Activated CD4-positive, alpha-beta T cell treated with anti-CD3 and anti-CD28 coated beads for 4 hours (primary cell): ENCODE measurements at regions not wholly inside any gene's neighbourhood (a gene's known extent, or its start where the extent isn't known, plus 50 kb on each side); places are given as distances from the start of the nearest gene placed in this dataset.
"Not testable (repeated sequence)": the region's sequence is repeated elsewhere in the genome, so short reads cannot be mapped to it uniquely, and the experiment has no call there.

Experiments used
- DNase-seq, 2 donors: peaks; one replicate each; pipeline ENCODE4 v3.0.0-alpha.2; 2020

- no peak for DNase-seq
These were observed 622.3 kb downstream of the MTRR start for GRCh38 chr5:8491254-8491653.

GRCh38 chr5:8493176-8493575 lies 624.2 kb downstream of the MTRR start:
- no peak for DNase-seq

GRCh38 chr5:8500426-8500825 lies 631.5 kb downstream of the MTRR start:
- no peak for DNase-seq

GRCh38 chr5:8505196-8505595 lies 636.2 kb downstream of the MTRR start:
- no peak for DNase-seq

DNA sequence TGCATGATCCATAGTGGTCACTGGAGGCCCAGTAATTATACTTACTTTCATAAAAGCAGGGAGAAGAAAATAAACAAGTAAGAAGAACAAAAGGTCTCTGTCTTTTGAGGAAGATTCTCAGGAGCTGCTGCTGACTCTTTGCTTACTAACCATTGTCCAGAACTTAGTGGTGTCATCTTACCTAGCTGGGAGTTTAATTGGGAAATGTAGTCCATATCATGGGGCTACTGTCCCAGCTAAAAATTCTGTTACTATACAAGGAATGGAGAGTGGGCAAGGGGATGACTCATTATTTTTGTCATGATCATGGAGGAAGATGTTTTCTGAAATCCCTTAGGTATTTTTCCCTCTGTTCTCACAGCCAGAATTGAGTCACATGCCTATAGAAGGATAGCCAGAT lies 639.3 kb downstream of the MTRR start:
- no peak for DNase-seq

GRCh38 chr5:8516356-8516755 lies 647.4 kb downstream of the MTRR start:
- no peak for DNase-seq

DNA sequence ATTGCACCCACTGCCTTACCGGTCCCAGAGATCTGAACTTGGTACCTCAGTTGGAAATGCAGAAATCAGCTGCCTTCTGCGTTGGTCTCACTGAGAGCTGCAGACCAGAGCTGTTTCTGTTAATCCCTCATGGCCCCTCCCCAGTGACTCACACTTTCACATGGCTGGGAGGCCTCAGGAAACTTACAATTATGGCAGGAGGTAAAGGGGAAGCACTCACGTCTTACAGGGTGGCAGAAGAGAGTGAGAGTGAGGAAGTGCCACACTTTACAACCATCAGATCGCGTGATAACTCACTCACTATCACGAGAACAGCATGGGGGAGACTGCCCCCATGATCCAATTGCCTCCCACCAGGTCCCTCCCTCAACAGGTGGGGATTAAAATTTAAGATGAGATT lies 648.5 kb downstream of the MTRR start:
- DNase-seq = no peak

DNA sequence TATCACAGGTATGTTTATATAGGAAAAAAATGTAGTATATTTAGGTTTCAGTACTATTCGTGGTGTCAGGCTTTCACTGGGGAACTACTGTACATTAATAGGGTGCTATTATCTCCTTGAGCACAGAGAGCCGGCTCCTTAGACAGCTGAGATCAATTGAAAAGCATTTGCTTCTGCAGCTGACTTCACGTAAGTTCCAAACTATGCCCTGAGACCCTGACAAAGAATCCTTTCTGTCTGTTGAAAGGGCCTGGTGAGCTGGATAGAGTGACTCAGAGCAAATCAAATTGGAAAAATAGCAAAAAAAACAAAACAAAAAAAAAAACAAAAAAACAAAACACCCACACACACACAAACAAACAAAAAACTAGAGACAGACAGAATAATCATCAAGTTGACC lies 652.0 kb downstream of the MTRR start:
- DNase-seq = no peak

GRCh38 chr5:8521991-8522390 lies 653.0 kb downstream of the MTRR start:
- DNase-seq = no peak

GRCh38 chr5:8522646-8523045 lies 653.7 kb downstream of the MTRR start:
- DNase-seq = no peak

DNA sequence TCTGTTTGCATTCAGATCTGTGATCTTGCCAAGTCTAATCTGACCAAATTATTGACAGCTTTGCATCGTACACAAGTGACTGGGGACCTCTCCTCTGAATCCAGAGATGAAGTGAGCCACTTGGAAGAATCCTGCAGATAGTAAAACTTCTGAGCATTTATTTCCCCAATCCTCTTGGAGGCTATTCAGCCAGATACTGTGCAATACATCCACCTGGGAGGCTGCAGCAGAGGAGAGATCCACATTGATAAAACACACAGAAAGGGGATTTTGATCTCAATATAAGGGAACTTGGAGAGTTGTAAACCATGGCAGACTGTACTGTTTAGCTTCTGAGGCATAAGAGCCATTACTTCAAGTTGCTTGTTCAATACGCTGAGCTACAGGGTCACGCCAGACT lies 654.6 kb downstream of the MTRR start:
- DNase-seq = no peak

- no peak for DNase-seq
These were observed 656.9 kb downstream of the MTRR start for GRCh38 chr5:8525819-8526218.

DNA sequence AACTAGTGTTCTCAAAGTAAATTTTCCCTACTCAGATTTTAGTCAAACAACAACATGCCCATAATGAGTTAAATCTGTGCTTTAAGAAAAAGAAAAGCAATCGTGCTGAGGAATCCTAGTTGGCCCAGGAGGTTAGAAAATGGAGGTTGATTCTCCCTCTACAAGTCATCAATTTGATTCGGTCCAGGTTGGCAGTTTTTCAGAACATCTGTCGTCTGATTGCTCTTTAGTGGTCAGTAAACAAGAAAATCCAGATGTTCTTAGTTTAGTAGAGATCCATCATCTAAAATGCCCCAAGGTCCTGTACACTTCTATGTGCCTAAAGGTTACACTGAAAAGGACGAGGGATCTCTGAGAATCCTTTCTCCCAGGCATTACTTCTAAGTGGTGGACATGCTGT lies 659.2 kb downstream of the MTRR start:
- DNase-seq = no peak

- no peak for DNase-seq
These were observed 669.9 kb downstream of the MTRR start for GRCh38 chr5:8538821-8539220.

DNA sequence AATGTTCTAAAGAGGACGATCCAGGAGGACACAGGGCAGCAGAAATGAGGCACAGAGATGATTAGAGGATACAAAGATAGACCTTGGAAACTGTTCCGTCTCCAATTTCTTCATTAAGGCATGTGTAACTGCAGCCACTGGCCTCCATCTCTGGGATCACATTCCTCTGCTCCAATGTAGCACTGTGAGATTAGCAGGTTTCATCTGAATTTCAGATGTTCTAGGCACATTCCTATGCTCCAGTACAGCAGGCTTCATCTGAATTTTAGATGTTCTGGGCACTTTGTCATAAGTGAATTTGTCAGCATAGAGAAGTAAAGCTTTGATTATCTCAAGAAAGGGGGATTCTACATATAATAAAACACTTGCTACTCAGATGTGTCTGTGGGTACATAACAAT lies 671.4 kb downstream of the MTRR start:
- DNase-seq = no peak

DNA sequence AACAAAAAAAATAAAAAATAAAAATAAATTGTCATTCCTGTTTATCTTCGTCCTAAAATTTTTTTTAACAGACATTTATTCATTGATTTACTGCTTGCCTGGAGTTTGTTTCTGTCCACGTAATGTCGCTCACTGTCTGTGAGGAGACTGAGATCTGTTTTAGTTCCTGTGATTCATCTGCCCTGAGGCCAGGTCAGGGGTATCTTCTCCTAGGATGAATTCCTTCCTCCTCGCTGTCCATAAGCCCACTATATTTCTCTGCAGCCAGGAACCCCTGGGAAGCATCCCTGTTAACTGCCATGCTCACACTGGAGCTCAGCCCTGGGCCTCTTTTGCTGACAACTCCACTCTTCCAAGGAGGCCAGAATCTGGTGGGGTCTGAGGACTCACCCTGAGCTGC lies 682.0 kb downstream of the MTRR start:
- DNase-seq = no peak

DNA sequence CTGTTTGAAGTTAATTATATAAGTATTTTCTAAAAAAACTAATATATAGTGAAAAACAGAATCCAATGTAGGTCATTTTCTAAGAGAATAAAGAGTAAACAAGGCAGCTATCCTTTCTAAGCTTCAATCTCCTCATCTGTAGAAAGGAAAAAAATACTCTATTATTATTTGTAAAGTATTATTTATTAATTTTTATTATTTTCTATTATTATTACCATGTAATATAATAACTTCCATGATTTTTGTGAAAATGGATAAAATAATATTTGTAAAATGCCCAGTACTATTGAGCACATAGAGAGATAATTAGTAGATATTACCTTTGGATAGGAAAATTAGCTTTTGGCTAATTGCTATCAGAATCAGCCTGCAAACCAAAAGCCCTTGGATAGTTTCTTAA lies 684.4 kb downstream of the MTRR start:
- no peak for DNase-seq

- DNase-seq = no peak
These were observed 688.8 kb downstream of the MTRR start for GRCh38 chr5:8557728-8558127.

DNA sequence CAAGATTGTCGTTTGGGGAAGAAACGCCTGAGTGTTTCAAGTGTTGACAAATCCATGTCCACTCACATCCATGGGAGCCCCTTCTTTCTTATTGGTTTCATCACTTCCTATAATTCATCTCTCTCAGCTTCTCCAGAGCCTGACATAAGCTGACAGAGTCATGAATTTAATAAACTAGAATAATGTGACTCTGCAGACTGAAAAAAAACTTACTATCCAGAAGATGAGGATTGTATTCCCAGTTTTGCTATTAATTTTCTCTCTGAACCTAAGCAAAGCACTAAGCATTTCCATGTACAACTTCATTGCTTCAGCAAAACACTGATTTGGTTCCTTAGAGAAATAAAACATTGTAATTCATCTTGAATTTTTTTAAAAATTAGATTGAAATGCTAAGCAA lies 691.8 kb downstream of the MTRR start:
- no peak for DNase-seq

GRCh38 chr5:8561224-8561840 lies 692.4 kb downstream of the MTRR start:
- DNase-seq = no peak

GRCh38 chr5:8561854-8562253 lies 692.9 kb downstream of the MTRR start:
- DNase-seq = no peak

DNA sequence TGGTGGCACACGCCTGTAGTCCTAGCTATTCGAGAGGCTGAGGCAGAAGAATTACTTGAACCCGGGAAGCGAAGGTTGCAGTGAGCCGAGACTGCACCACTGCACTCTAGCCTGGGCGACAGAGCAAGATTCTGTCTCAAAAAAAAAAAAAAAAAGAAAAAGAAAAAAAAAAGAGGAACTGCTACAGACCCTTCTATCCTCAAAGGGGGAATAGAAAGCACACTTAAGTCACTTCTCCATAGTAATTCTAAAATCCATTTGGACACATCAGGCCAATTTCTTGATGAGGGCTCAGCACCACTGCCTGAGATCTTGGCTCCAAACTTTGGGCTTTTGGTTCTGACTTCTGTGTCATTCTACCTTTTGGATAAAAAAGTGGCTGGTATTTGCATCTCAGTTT lies 694.6 kb downstream of the MTRR start:
- not testable (repeated sequence) for DNase-seq

GRCh38 chr5:8568858-8569257 lies 699.9 kb downstream of the MTRR start:
- no peak for DNase-seq

DNA sequence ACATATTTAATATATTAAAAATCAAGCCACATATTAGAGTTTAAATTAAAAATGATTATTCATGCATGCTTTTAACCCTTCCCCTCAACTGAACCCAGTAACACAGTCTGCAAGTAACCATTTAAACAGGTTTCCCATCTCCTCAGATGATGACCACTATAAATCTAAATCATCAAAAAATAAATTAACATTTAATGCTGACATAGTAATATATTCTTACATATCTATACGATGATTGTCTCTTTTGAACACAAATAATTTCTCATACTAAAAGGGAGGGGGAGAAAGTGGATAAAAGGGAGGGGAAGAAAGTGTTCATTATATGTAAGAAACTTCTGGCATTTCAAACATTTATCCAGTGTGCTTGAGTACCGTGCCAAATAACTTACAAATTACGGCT lies 701.6 kb downstream of the MTRR start:
- no peak for DNase-seq

DNA sequence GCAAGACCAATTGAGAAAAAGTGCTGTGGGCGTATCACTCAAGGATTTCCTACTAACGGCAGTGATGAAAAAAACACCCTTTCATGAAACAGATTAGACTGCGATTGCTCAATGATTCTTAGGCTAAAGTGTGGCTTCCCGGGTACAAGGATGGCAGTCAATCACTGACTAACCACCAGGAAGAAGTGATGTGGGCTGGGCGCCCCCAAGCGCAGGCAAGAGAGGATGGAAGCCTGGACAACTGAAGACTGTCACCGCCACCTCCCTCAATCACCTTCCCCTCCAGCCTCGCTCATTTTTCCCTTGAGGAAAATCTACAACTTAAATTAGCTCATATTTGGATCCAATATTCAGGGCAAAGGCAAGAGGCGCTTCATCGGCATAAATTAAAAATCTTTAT lies 707.2 kb downstream of the MTRR start:
- no peak for DNase-seq

GRCh38 chr5:8577792-8578191 lies 708.8 kb downstream of the MTRR start:
- no peak for DNase-seq
